Naive thymus-derived CD4-positive, alpha-beta T cell (primary cell): ENCODE measurements at regions not wholly inside any gene's neighbourhood (a gene's known extent, or its start where the extent isn't known, plus 50 kb on each side); places are given as distances from the start of the nearest gene placed in this dataset.

ENCODE experiments used
- ATAC-seq: fragments of 150-1000 bp; cut with Tn5 transposase; 2 replicates; pipeline ENCODE4 v1.10.0; 2021; ENCODE audit warnings: mild to moderate bottlenecking, moderate library complexity
- CTCF ChIA-PET: fragments of 350-600 bp; sonication (Branson Sonifier 250); formaldehyde crosslinking; loops from one replicate; lab custom pipeline; 2021; ENCODE audit warnings: antibody characterized with exemption; lab: Charles Lee
- POLR2A ChIA-PET: fragments of 350-600 bp; sonication (Branson Sonifier 250); formaldehyde crosslinking; loops from one replicate; lab custom pipeline; 2021; ENCODE audit warnings: antibody characterized with exemption, inconsistent platforms; lab: Charles Lee
- DNase-seq, 9 donors: peaks; one replicate each; pipeline versions ENCODE4 v3.0.0 to v3.0.0-alpha.2; 2020 to 2022; ENCODE audit warnings: mixed read lengths in 1 of 9
- H3K27ac ChIP-seq: one replicate; pipeline ENCODE4 v1.7.0; 2013; ENCODE audit warnings: mild to moderate bottlenecking, low read depth, low read length, moderate library complexity
- H3K27me3 ChIP-seq, 2 donors: one replicate each; pipeline ENCODE4 v1.7.0; 2013; ENCODE audit warnings: low read length in 2 of 2, mild to moderate bottlenecking in 2 of 2, moderate library complexity in 2 of 2; ENCODE audit not compliant: control insufficient read depth in 2 of 2, insufficient read depth in 2 of 2
- H3K36me3 ChIP-seq, 3 experiments: 1 replicate in 2 of 3; 2 replicates in 1 of 3; pipeline ENCODE4 v1.7.0; 2013; ENCODE audit warnings: low read length in 3 of 3, mild to moderate bottlenecking in 3 of 3, moderate library complexity in 1 of 3; ENCODE audit not compliant: insufficient read depth in 3 of 3, control insufficient read depth in 2 of 3
- H3K4me1 ChIP-seq, 2 donors: one replicate each; pipeline ENCODE4 v1.7.0; 2013; ENCODE audit warnings: low read length in 2 of 2, mild to moderate bottlenecking in 2 of 2, moderate library complexity in 1 of 2; ENCODE audit not compliant: control insufficient read depth in 2 of 2, insufficient read depth in 2 of 2
- H3K4me3 ChIP-seq: 2 replicates; pipeline ENCODE4 v1.7.0; 2013; ENCODE audit warnings: mild to moderate bottlenecking, low read length
- H3K9me3 ChIP-seq, 3 experiments: 1 replicate in 2 of 3; 2 replicates in 1 of 3; pipeline ENCODE4 v1.7.0; 2013; ENCODE audit warnings: low read length in 3 of 3; ENCODE audit not compliant: control insufficient read depth in 2 of 3
- H3K27ac Mint-ChIP-seq, 9 donors: one replicate each; pipeline ENCODE4 v1.8.0; 2020 to 2022; ENCODE audit warnings: mixed read lengths in 9 of 9, mild to moderate bottlenecking in 8 of 9, moderate library complexity in 5 of 9, inconsistent platforms in 2 of 9
- H3K27me3 Mint-ChIP-seq, 5 donors: one replicate each; pipeline ENCODE4 v1.8.0; 2021 to 2022; ENCODE audit warnings: mixed read lengths in 5 of 5, mild to moderate bottlenecking in 1 of 5
- H3K36me3 Mint-ChIP-seq, 5 donors: one replicate each; pipeline ENCODE4 v1.8.0; 2020 to 2022; ENCODE audit warnings: mixed read lengths in 5 of 5, mild to moderate bottlenecking in 3 of 5, inconsistent platforms in 1 of 5
- H3K4me1 Mint-ChIP-seq, 7 donors: one replicate each; pipeline ENCODE4 v1.8.0; 2020 to 2022; ENCODE audit warnings: mixed read lengths in 7 of 7, mild to moderate bottlenecking in 3 of 7, inconsistent platforms in 1 of 7
- H3K4me3 Mint-ChIP-seq, 10 donors: one replicate each; pipeline ENCODE4 v1.8.0; 2020 to 2022; ENCODE audit warnings: mild to moderate bottlenecking in 10 of 10, mixed read lengths in 10 of 10, moderate library complexity in 6 of 10, inconsistent platforms in 2 of 10
- H3K9me3 Mint-ChIP-seq, 11 donors: one replicate each; pipeline ENCODE4 v1.8.0; 2020 to 2022; ENCODE audit warnings: mixed read lengths in 11 of 11, mild to moderate bottlenecking in 4 of 11, inconsistent platforms in 1 of 11, moderate library complexity in 1 of 11
- intact Hi-C, 2 donors: fragments of 100-400 bp; cut with micrococcal nuclease; formaldehyde crosslinking; loops; one replicate each; pipeline ENCODE4 v1.15.1; 2023

DNA sequence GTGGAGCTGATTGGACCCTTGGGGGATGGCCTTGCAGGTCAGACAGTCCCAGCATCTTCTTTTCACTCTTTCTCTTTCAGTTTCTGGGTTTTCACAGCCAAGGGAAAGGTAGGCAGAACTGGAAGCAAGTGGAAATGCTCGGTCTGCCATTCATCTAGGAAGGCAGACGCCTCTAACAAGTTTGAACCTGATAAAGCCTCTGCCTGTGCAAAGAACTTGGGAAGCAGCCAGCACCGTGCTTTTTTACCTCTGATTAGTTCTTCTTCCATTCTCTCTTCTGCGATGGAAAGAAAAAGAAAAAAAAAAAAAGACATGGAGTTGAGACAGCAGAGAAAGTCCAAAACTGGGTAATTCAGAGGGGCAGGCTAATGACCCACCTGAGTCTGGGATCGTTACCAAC is 997.8 kb upstream of the EEF2KMT start:
- no peak overlapping the region for H3K4me3 ChIP-seq
- no peaks in the 10 kb centered on the region for H3K27me3 ChIP-seq
- Mint-ChIP-seq H3K27ac (no peak overlapping the region), H3K9me3 (peaks cover 6 to 28% (median 10%) of the 10 kb centered on the region in 11 donors), H3K4me3 (no peak overlapping the region), H3K4me1 (no peaks in the 10 kb centered on the region), H3K27me3 (no peaks in the 10 kb centered on the region), H3K36me3 (no peaks in the 10 kb centered on the region)
- CTCF ChIA-PET = no interaction called here
- H3K36me3 ChIP-seq = no peaks in the 10 kb centered on the region
- no peak for ATAC-seq
- no peak overlapping the region for H3K27ac ChIP-seq
- DNase-seq = no peak
- POLR2A ChIA-PET = no interaction called here
- H3K9me3 ChIP-seq = peaks cover 0 to 7% (median 0%) of the 10 kb centered on the region in 3 experiments
- no peaks in the 10 kb centered on the region for H3K4me1 ChIP-seq
- intact Hi-C loops = no loop called here

DNA sequence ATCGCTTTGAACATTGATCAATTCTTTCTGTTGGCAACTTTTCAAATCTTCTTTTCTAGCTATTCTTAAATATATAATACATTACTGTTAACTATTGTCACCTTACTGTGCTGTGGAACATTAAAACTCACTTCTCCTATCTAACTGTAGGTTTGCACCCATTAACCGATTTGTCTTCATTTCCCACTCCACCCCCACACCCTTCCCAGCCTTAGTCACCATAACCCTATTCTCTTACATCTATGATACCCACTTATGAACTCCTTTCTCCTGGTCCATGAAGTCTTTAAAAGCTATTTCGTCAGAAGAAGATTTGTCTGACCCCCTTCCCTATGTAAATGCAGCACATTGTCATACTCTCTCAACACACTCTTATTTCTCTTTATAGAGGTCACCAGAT is 993.4 kb upstream of the EEF2KMT start:
- Histone ChIP-seq H3K4me1 (no peaks in the 10 kb centered on the region), H3K9me3 (peaks cover 0 to 7% (median 0%) of the 10 kb centered on the region in 3 experiments), H3K27ac (no peak overlapping the region), H3K27me3 (no peaks in the 10 kb centered on the region), H3K4me3 (no peak overlapping the region), H3K36me3 (no peaks in the 10 kb centered on the region)
- Mint-ChIP-seq H3K4me3 (no peak overlapping the region), H3K27ac (no peak overlapping the region), H3K27me3 (no peaks in the 10 kb centered on the region), H3K4me1 (no peaks in the 10 kb centered on the region), H3K9me3 (peaks cover 5 to 33% (median 14%) of the 10 kb centered on the region in 11 donors), H3K36me3 (no peaks in the 10 kb centered on the region)
- intact Hi-C loops = no loop called here
- DNase-seq (no peak), ATAC-seq (no peak)
- CTCF ChIA-PET = no interaction called here
- POLR2A ChIA-PET = no interaction called here

DNA sequence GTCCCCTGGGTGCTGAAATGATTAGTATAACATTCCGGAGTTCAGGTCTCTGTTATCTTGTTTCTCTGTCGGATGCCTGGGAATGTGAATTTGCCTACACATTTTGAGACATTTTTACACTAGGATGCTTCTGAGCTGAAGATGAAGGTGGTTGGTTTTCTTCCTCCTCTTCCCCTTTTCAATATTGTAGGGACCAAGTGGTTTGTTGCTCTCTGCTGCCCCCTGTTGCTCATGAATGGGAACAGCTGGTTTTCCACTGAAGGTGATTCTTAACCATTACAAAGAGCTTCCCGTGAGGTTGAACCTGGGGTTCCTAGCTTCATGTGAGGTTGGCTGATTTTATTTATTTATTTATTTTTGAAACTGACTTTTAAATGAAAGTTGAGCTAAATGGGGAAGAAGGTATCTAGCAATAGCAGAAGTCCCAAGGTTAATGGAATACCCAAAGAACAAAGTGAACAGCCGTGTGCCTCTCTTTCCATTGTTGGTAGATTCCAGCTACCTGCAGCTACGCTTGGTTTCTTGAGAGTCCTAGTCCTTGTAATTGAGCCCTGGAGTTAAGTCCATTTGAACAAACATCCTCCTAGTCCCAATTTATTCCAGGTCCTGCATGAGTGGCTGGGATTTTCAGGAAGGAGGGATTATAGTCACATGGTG is 983.9 kb upstream of the EEF2KMT start:
- peaks cover 0 to 3% (median 0%) of the 10 kb centered on the region in 3 experiments for H3K9me3 ChIP-seq
- CTCF ChIA-PET = interaction anchor here (0.6 kb wide), 1 partner anchor 13 kb away, joined by 3 read pairs; no protein-coding TSS in a partner anchor
- intact Hi-C loops = no loop called here
- ATAC-seq (no peak), DNase-seq (no peak)
- H3K27me3 ChIP-seq = no peaks in the 10 kb centered on the region
- peaks cover 0 to 8% (median 0%) of the 10 kb centered on the region in 5 donors for H3K27me3 Mint-ChIP-seq
- H3K4me1 ChIP-seq = no peaks in the 10 kb centered on the region
- H3K36me3 Mint-ChIP-seq = no peaks in the 10 kb centered on the region
- no peak overlapping the region for H3K27ac ChIP-seq
- H3K4me3 ChIP-seq = no peak overlapping the region
- POLR2A ChIA-PET = no interaction called here
- H3K4me1 Mint-ChIP-seq = no peaks in the 10 kb centered on the region
- H3K27ac Mint-ChIP-seq = no peak overlapping the region
- H3K9me3 Mint-ChIP-seq = peaks cover 2 to 15% (median 8%) of the 10 kb centered on the region in 11 donors
- no peak overlapping the region for H3K4me3 Mint-ChIP-seq
- H3K36me3 ChIP-seq = no peaks in the 10 kb centered on the region

DNA sequence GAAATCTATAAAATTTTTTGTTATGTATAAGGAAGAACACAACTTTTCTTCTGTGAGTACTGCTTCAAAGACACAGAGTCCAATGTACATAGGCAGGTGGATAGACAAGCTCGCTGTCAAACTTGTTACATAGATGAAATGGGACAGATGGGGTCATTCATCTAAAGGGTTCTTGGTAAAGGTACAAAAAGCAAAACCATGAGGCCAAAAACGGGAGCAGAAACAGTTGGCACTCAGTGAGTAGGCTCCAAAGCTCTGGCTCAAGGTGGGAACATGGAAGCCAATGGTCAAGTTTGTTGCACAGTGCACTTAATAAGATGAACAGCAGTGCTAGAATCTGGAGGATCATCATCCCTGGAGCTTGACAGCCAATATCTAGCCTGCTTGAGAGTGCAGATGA is 979.0 kb upstream of the EEF2KMT start:
- Histone ChIP-seq H3K9me3 (no peaks in the 10 kb centered on the region), H3K36me3 (no peaks in the 10 kb centered on the region), H3K4me3 (no peak overlapping the region), H3K27me3 (no peaks in the 10 kb centered on the region), H3K27ac (no peak overlapping the region), H3K4me1 (no peaks in the 10 kb centered on the region)
- CTCF ChIA-PET = no interaction called here
- POLR2A ChIA-PET = no interaction called here
- Mint-ChIP-seq H3K4me1 (no peaks in the 10 kb centered on the region), H3K27ac (no peak overlapping the region), H3K4me3 (no peak overlapping the region), H3K9me3 (peaks cover 4 to 16% (median 12%) of the 10 kb centered on the region in 11 donors), H3K36me3 (no peaks in the 10 kb centered on the region), H3K27me3 (peaks cover 0 to 4% (median 0%) of the 10 kb centered on the region in 5 donors)
- DNase-seq = no peak
- no peak for ATAC-seq
- intact Hi-C loops = no loop called here

DNA sequence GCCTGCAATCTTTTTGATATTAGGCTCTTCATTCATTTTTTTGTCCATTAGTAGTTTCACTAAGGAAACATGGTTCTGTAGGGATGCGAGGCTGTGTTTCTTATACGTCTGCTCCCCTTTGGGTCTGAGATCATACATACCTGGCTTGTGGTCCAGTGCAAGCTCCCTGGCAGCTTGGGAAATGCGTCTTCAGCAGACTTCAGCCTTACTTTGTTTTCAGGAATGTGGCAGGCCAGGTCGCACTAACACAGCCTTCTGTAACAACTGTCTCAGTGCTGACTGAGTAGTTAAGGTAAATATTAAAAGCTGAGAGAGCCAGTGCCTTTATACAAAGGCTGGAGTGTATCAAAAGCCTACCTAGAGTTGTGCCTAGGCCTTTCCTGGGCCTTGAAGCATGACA is 970.5 kb upstream of the EEF2KMT start:
- H3K9me3 Mint-ChIP-seq = peaks cover 4 to 16% (median 10%) of the 10 kb centered on the region in 11 donors
- H3K36me3 Mint-ChIP-seq = no peaks in the 10 kb centered on the region
- no peak overlapping the region for H3K4me3 ChIP-seq
- no peak for ATAC-seq
- CTCF ChIA-PET = no interaction called here
- no peaks in the 10 kb centered on the region for H3K27me3 ChIP-seq
- H3K4me1 Mint-ChIP-seq = no peaks in the 10 kb centered on the region
- intact Hi-C loops = no loop called here
- H3K4me3 Mint-ChIP-seq = no peak overlapping the region
- no peaks in the 10 kb centered on the region for H3K9me3 ChIP-seq
- no peak for DNase-seq
- POLR2A ChIA-PET = no interaction called here
- no peaks in the 10 kb centered on the region for H3K4me1 ChIP-seq
- H3K36me3 ChIP-seq = no peaks in the 10 kb centered on the region
- no peak overlapping the region for H3K27ac Mint-ChIP-seq
- peaks cover 0 to 5% (median 0%) of the 10 kb centered on the region in 5 donors for H3K27me3 Mint-ChIP-seq
- H3K27ac ChIP-seq = no peak overlapping the region

DNA sequence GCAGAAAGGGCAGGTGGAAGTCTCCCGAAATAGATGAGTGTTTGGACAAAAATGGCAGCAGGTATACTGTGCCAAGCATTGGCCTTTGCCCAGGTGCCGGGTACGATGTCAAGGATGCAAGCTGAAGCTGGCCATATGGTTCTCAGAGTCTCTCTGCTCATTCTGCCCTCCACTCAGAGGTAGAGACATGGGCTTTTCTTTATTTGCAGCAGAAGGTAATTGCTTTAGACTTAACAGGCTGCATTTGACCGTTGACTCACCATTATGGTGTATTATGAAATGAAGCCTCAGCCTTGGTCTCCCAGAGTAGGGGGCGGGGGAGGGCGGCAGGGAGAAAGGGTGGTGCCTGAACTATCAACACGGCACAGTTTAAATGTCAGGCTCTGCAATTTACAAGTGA is 969.1 kb upstream of the EEF2KMT start:
- ATAC-seq (no peak), DNase-seq (no peak)
- Histone ChIP-seq H3K27ac (no peak overlapping the region), H3K27me3 (no peaks in the 10 kb centered on the region), H3K4me3 (no peak overlapping the region), H3K36me3 (peaks cover 0 to 2% (median 0%) of the 10 kb centered on the region in 3 experiments), H3K4me1 (no peaks in the 10 kb centered on the region), H3K9me3 (no peaks in the 10 kb centered on the region)
- H3K4me1 Mint-ChIP-seq = no peaks in the 10 kb centered on the region
- H3K4me3 Mint-ChIP-seq = no peak overlapping the region
- POLR2A ChIA-PET = no interaction called here
- peaks cover 1 to 11% (median 7%) of the 10 kb centered on the region in 11 donors for H3K9me3 Mint-ChIP-seq
- H3K27ac Mint-ChIP-seq = no peak overlapping the region
- H3K27me3 Mint-ChIP-seq = peaks cover 0 to under 1% (median 0%) of the 10 kb centered on the region in 5 donors
- intact Hi-C loops = no loop called here
- CTCF ChIA-PET = no interaction called here
- H3K36me3 Mint-ChIP-seq = no peaks in the 10 kb centered on the region

DNA sequence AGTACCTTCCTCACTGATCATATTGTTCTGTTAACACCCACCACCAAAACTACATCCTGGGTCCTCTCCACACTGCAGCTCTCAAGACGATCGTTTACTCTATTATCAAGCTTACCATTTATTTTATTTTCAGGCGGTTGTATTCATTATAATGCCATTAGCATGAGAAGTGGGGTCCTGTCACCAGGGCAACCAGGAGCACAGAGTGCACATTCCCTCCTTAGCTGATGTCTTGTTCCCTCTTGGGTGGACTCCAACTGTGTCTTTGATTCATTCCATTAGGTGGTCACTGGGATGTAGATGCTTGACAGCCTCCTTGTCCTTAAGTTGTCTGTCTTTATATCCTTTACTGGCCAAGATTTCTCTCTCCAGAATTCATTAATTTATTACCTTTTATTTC is 965.9 kb upstream of the EEF2KMT start:
- intact Hi-C loops = no loop called here
- no peak overlapping the region for H3K27ac Mint-ChIP-seq

More for the DNA sequence above, 965.9 kb upstream of the EEF2KMT start:
- Histone ChIP-seq H3K4me3 (no peak overlapping the region), H3K36me3 (peaks cover 0 to 2% (median 0%) of the 10 kb centered on the region in 3 experiments), H3K27me3 (no peaks in the 10 kb centered on the region), H3K27ac (no peak overlapping the region), H3K9me3 (no peaks in the 10 kb centered on the region), H3K4me1 (no peaks in the 10 kb centered on the region)
- ATAC-seq (no peak), DNase-seq (no peak)
- H3K9me3 Mint-ChIP-seq = peaks cover 0 to 15% (median 7%) of the 10 kb centered on the region in 11 donors
- H3K36me3 Mint-ChIP-seq = no peaks in the 10 kb centered on the region
- CTCF ChIA-PET = no interaction called here
- H3K27me3 Mint-ChIP-seq = no peaks in the 10 kb centered on the region
- no peak overlapping the region for H3K4me3 Mint-ChIP-seq
- POLR2A ChIA-PET = no interaction called here
- H3K4me1 Mint-ChIP-seq = no peaks in the 10 kb centered on the region
